SK-N-SH (cell line): ENCODE measurements at regions not wholly inside any gene's neighbourhood (a gene's known extent, or its start where the extent isn't known, plus 50 kb on each side); places are given as distances from the start of the nearest gene placed in this dataset.

Experiments
- CTCF ChIA-PET: fragments of 300-600, 350-600 bp; formaldehyde crosslinking; extraction: SDS; loops from one replicate; lab custom pipeline; 2021; lab: Yijun Ruan, JAX
- POLR2A ChIA-PET: fragments of 350-600 bp; sonication (Branson Sonifier 250); formaldehyde crosslinking; extraction: SDS; loops from one replicate; lab custom pipeline; 2020; ENCODE audit warnings: antibody characterized with exemption, inconsistent platforms; lab: Yijun Ruan, JAX
- DNase-seq: peaks from one replicate; pipeline ENCODE4 v3.0.0; 2012
- H2AFZ ChIP-seq: fragments of 200-600 bp; sonication (generic); 2 replicates; pipeline ENCODE4 v1.8.1; 2016; ENCODE audit warnings: antibody characterized with exemption, mild to moderate bottlenecking, low read depth
- H3F3A ChIP-seq: fragments of 200-600 bp; sonication (generic); replicated peaks from 2 replicates; pipeline ENCODE3; 2016; ENCODE audit warnings: antibody characterized with exemption, mild to moderate bottlenecking; ENCODE audit not compliant: insufficient read depth
- H3K27ac ChIP-seq, 2 experiments: fragments of 200-500 bp in 1 of 2; fragments of 200-600 bp in 1 of 2; sonication (Bioruptor generic) in 1 of 2; sonication (generic), shearing (Covaris generic) in 1 of 2; 2 replicates each; pipeline versions ENCODE4 v1.5.1 to v1.6.1; 2014 to 2016; ENCODE audit warnings: low read depth in 2 of 2, inconsistent platforms in 1 of 2, low read length in 1 of 2, mild to moderate bottlenecking in 1 of 2, mixed read lengths in 1 of 2
- H3K27me3 ChIP-seq: fragments of 200-600 bp; sonication (generic), shearing (Covaris generic); 2 replicates; pipeline ENCODE4 v1.6.1; 2016; ENCODE audit warnings: mixed run types; ENCODE audit not compliant: insufficient read depth
- H3K36me3 ChIP-seq, 2 experiments: fragments of 200-500 bp in 1 of 2; fragments of 200-600 bp in 1 of 2; sonication (Bioruptor generic) in 1 of 2; sonication (generic) in 1 of 2; replicated peaks in 1 of 2; 2 replicates each; pipeline versions ENCODE3 to v1.5.1; 2014 to 2016; ENCODE audit warnings: low read length in 1 of 2, mild to moderate bottlenecking in 1 of 2; ENCODE audit not compliant: insufficient read depth in 2 of 2, control insufficient read depth in 1 of 2
- H3K4me1 ChIP-seq, 2 experiments: fragments of 200-500 bp in 1 of 2; fragments of 200-600 bp in 1 of 2; sonication (Bioruptor generic) in 1 of 2; sonication (generic), shearing (Covaris generic) in 1 of 2; 2 replicates each; pipeline versions ENCODE4 v1.5.1 to v1.6.1; 2014 to 2016; ENCODE audit warnings: low read depth in 1 of 2, low read length in 1 of 2, mixed run types in 1 of 2; ENCODE audit not compliant: insufficient read depth in 2 of 2, control insufficient read depth in 1 of 2
- H3K4me2 ChIP-seq: fragments of 200-600 bp; sonication (generic), shearing (Covaris generic); 2 replicates; pipeline ENCODE4 v1.6.1; 2017; ENCODE audit warnings: mixed run types
- H3K4me3 ChIP-seq, 2 experiments: fragments of 200-500 bp in 1 of 2; fragments of 200-600 bp in 1 of 2; sonication (Bioruptor generic) in 1 of 2; sonication (generic), shearing (Covaris generic) in 1 of 2; 2 replicates each; pipeline versions ENCODE4 v1.5.1 to v1.8.1; 2014 to 2016; ENCODE audit warnings: low read depth in 2 of 2, inconsistent platforms in 1 of 2, low read length in 1 of 2, mild to moderate bottlenecking in 1 of 2, mixed read lengths in 1 of 2, moderate library complexity in 1 of 2
- H3K79me2 ChIP-seq: fragments of 200-600 bp; sonication (generic); 2 replicates; pipeline ENCODE4 v1.8.1; 2017; ENCODE audit warnings: mild to moderate bottlenecking; ENCODE audit not compliant: insufficient read depth
- H3K9ac ChIP-seq: fragments of 200-600 bp; sonication (generic); 2 replicates; pipeline ENCODE4 v1.6.1; 2017; ENCODE audit warnings: mixed run types
- H3K9me2 ChIP-seq: fragments of 200-600 bp; sonication (generic); 2 replicates; pipeline ENCODE4 v1.6.1; 2017; ENCODE audit warnings: mixed run types
- H3K9me3 ChIP-seq: fragments of 200-600 bp; sonication (generic); 2 replicates; pipeline ENCODE4 v1.6.1; 2017; ENCODE audit warnings: mixed run types, mild to moderate bottlenecking, moderate library complexity
- H4K20me1 ChIP-seq: fragments of 200-600 bp; sonication (generic); 2 replicates; pipeline ENCODE4 v1.6.1; 2017; ENCODE audit warnings: mild to moderate bottlenecking, mixed run types; ENCODE audit not compliant: insufficient read depth
- CHD2 ChIP-seq: fragments of 150-350 bp; IDR thresholded peaks from 2 replicates; pipeline ENCODE4 v1.6.1; 2018; ENCODE audit warnings: low read length; ENCODE audit not compliant: partially characterized antibody
- EZH2phosphoT487 ChIP-seq: fragments of 200-600 bp; sonication (generic); IDR thresholded peaks from 2 replicates; pipeline ENCODE4 v1.6.1; 2017; ENCODE audit warnings: low read depth, mixed run types, mild to moderate bottlenecking, antibody characterized with exemption, moderate library complexity, borderline replicate concordance
- FOSL2 ChIP-seq: IDR thresholded peaks from 2 replicates; pipeline ENCODE4 v1.4.0; 2012; ENCODE audit warnings: low read depth, mild to moderate bottlenecking, moderate library complexity, borderline replicate concordance
- GABPA ChIP-seq: IDR thresholded peaks from 2 replicates; pipeline ENCODE4 v1.4.0; 2012; ENCODE audit warnings: low read depth, mild to moderate bottlenecking
- IRF3 ChIP-seq: fragments of 150-350 bp; IDR thresholded peaks from 2 replicates; pipeline ENCODE4 v1.6.1; 2016; ENCODE audit warnings: mild to moderate bottlenecking, low read depth, low read length
- JUND ChIP-seq: IDR thresholded peaks from 2 replicates; pipeline ENCODE4 v1.4.0; 2012
- MAX ChIP-seq: IDR thresholded peaks from 2 replicates; pipeline ENCODE4 v1.4.0; 2012; ENCODE audit warnings: low read depth
- NFIC ChIP-seq: IDR thresholded peaks from 2 replicates; pipeline ENCODE4 v1.4.0; 2012; ENCODE audit warnings: borderline replicate concordance
- PBX3 ChIP-seq: IDR thresholded peaks from 2 replicates; pipeline ENCODE4; 2012
- POLR2AphosphoS5 ChIP-seq: IDR thresholded peaks from 2 replicates; pipeline ENCODE4 v1.6.1; 2012; ENCODE audit warnings: low read depth, low read length
- RAD21 ChIP-seq: IDR thresholded peaks from 2 replicates; pipeline ENCODE4 v1.6.1; 2012; ENCODE audit warnings: mild to moderate bottlenecking, low read length
- RFX5 ChIP-seq: IDR thresholded peaks from 2 replicates; pipeline ENCODE4 v1.6.1; 2012; ENCODE audit warnings: mild to moderate bottlenecking, improper control_type of control experiment, low read length
- RXRA ChIP-seq: IDR thresholded peaks from 2 replicates; pipeline ENCODE4 v1.4.0; 2012; ENCODE audit warnings: low read depth, mild to moderate bottlenecking, borderline replicate concordance
- TCF12 ChIP-seq: IDR thresholded peaks from 2 replicates; pipeline ENCODE4 v1.4.0; 2012
- TEAD4 ChIP-seq: IDR thresholded peaks from 2 replicates; pipeline ENCODE4 v1.4.0; 2012; ENCODE audit warnings: mild to moderate bottlenecking, borderline replicate concordance; ENCODE audit not compliant: insufficient read depth
- USF1 ChIP-seq: IDR thresholded peaks from 2 replicates; pipeline ENCODE4 v1.4.0; 2012; ENCODE audit warnings: low read depth, borderline replicate concordance
- WGBS: methylation state at CpG from one replicate; pipeline ENCODE4 v1.1.6; 2017; ENCODE audit warnings: low lambda C conversion rate; 5-methylcytosine and 5-hydroxymethylcytosine counted together
- TF ChIP-seq, protein P1 (sequence below): IDR thresholded peaks from 2 replicates; pipeline ENCODE4 v1.6.1; 2012; ENCODE audit warnings: mild to moderate bottlenecking, low read depth, low read length, moderate library complexity
- TF ChIP-seq, protein P2 (sequence below): IDR thresholded peaks from 2 replicates; pipeline ENCODE4 v1.4.0; 2012; ENCODE audit warnings: low read depth, borderline replicate concordance
- TF ChIP-seq, protein P3 (sequence below): fragments of 200-600 bp; sonication (generic); IDR thresholded peaks from 2 replicates; pipeline ENCODE4 v1.6.1; 2017; ENCODE audit warnings: antibody characterized with exemption, mild to moderate bottlenecking, moderate library complexity

DNA sequence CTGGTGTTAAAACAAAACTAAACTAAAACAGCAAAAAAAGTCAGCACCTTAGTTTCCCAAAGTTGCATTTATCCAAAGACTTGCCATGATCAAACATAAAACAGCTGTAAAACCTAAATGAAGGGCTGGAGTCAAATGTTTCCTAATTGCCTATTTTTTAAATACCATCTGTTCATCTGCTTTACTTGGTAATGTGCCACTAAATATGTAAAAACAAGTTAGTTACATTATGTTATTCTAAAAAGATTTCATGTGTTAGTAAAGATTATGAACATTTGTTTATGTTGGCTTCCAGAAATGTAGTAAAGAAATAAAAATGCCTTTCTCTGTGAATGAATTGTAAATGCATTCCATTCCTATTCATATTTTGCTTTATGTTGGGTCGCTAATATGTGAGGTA lies 977.8 kb downstream of the FSTL5 start:
- TF ChIP-seq CHD2 (no peak), RAD21 (no peak), GABPA (no peak), FOSL2 (no peak), USF1 (no peak), TEAD4 (no peak), MAX (no peak), EZH2phosphoT487 (no peak), POLR2AphosphoS5 (no peak), TCF12 (no peak), JUND (no peak), RXRA (no peak), IRF3 (no peak), RFX5 (no peak), PBX3 (no peak), NFIC (no peak)
- TF ChIP-seq, protein P1, sequence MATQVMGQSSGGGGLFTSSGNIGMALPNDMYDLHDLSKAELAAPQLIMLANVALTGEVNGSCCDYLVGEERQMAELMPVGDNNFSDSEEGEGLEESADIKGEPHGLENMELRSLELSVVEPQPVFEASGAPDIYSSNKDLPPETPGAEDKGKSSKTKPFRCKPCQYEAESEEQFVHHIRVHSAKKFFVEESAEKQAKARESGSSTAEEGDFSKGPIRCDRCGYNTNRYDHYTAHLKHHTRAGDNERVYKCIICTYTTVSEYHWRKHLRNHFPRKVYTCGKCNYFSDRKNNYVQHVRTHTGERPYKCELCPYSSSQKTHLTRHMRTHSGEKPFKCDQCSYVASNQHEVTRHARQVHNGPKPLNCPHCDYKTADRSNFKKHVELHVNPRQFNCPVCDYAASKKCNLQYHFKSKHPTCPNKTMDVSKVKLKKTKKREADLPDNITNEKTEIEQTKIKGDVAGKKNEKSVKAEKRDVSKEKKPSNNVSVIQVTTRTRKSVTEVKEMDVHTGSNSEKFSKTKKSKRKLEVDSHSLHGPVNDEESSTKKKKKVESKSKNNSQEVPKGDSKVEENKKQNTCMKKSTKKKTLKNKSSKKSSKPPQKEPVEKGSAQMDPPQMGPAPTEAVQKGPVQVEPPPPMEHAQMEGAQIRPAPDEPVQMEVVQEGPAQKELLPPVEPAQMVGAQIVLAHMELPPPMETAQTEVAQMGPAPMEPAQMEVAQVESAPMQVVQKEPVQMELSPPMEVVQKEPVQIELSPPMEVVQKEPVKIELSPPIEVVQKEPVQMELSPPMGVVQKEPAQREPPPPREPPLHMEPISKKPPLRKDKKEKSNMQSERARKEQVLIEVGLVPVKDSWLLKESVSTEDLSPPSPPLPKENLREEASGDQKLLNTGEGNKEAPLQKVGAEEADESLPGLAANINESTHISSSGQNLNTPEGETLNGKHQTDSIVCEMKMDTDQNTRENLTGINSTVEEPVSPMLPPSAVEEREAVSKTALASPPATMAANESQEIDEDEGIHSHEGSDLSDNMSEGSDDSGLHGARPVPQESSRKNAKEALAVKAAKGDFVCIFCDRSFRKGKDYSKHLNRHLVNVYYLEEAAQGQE, result no peak
- TF ChIP-seq, protein P2, sequence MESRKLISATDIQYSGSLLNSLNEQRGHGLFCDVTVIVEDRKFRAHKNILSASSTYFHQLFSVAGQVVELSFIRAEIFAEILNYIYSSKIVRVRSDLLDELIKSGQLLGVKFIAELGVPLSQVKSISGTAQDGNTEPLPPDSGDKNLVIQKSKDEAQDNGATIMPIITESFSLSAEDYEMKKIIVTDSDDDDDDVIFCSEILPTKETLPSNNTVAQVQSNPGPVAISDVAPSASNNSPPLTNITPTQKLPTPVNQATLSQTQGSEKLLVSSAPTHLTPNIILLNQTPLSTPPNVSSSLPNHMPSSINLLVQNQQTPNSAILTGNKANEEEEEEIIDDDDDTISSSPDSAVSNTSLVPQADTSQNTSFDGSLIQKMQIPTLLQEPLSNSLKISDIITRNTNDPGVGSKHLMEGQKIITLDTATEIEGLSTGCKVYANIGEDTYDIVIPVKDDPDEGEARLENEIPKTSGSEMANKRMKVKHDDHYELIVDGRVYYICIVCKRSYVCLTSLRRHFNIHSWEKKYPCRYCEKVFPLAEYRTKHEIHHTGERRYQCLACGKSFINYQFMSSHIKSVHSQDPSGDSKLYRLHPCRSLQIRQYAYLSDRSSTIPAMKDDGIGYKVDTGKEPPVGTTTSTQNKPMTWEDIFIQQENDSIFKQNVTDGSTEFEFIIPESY, result no peak
- TF ChIP-seq, protein P3, sequence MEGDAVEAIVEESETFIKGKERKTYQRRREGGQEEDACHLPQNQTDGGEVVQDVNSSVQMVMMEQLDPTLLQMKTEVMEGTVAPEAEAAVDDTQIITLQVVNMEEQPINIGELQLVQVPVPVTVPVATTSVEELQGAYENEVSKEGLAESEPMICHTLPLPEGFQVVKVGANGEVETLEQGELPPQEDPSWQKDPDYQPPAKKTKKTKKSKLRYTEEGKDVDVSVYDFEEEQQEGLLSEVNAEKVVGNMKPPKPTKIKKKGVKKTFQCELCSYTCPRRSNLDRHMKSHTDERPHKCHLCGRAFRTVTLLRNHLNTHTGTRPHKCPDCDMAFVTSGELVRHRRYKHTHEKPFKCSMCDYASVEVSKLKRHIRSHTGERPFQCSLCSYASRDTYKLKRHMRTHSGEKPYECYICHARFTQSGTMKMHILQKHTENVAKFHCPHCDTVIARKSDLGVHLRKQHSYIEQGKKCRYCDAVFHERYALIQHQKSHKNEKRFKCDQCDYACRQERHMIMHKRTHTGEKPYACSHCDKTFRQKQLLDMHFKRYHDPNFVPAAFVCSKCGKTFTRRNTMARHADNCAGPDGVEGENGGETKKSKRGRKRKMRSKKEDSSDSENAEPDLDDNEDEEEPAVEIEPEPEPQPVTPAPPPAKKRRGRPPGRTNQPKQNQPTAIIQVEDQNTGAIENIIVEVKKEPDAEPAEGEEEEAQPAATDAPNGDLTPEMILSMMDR, result no peak
- TF ChIP-seq, all 33 proteins: peak for 0
- H3K4me1 ChIP-seq, result peaks cover 0 to 6% of the 10 kb centered on the region in 2 experiments; a peak in 1 of 4 replicates
- no peak overlapping the region for H3K4me2 ChIP-seq
- H3K36me3 ChIP-seq, result no peaks in the 10 kb centered on the region
- H3K4me3 ChIP-seq, result no peak overlapping the region
- POLR2A ChIA-PET, result no interaction called here
- no peaks in the 10 kb centered on the region for H3K27me3 ChIP-seq
- no peak overlapping the region for H3K9ac ChIP-seq
- no peak overlapping the region for H2AFZ ChIP-seq
- no peaks in the 10 kb centered on the region; the same call in 1 of the 2 replicates for H3K9me2 ChIP-seq
- no peaks in the 10 kb centered on the region for H3K79me2 ChIP-seq
- no peaks in the 10 kb centered on the region for H3F3A ChIP-seq
- H3K27ac ChIP-seq, result peak overlapping the region in 1 of 2 experiments; percentile 84; a peak in 2 of 4 replicates
- no peaks in the 10 kb centered on the region for H4K20me1 ChIP-seq
- CTCF ChIA-PET, result no interaction called here
- H3K9me3 ChIP-seq, result no peaks in the 10 kb centered on the region
- WGBS, result 16% methylated on average over 1 of the region's 1 CpG
- DNase-seq, result no peak
